Eye (tissue), 1 donor: ENCODE measurements at regions not wholly inside any gene's neighbourhood (a gene's known extent, or its start where the extent isn't known, plus 50 kb on each side); places are given as distances from the start of the nearest gene placed in this dataset.

Experiments used
- DNase-seq: peaks from one replicate; pipeline ENCODE4 v3.0.0-alpha.2; 2015

DNA sequence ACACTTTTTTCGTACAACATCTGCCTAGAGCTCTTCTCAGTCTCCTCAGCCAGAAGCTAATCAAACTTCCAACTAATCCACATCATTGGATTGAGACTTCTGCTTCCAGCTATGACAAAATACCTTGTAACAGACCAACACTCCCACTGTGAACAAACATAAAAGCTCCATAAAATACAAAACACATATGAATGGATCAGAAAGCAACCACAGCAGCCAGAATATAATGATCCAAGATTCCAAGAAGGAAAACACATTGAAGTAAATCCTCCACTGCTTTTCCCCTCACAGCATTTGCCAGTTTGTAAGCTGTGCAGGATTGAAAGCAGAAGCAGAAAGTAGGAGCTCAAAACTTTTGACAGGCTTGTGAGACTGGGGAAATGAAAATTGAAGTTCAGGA is 863.2 kb downstream of the TUSC7 start:
- DNase-seq = no peak

DNA sequence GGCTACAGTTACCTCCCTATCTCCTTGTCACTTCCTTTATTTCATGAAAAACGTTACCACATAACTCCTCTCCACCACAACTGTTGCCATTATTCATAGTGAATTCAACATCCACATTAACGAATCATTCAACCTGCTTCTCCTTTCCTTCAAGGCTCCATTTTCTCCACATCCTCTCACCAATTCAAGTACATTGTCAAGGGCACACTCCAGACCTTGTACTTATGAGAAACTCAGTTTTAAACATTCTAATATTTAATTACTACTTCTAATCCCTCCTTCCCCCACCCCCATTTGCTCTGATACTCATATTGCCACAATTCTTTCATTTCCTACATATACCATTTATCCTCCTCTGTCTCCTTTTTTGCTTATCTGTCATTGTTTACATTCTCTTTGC is 871.2 kb downstream of the TUSC7 start:
- DNase-seq = no peak

DNA sequence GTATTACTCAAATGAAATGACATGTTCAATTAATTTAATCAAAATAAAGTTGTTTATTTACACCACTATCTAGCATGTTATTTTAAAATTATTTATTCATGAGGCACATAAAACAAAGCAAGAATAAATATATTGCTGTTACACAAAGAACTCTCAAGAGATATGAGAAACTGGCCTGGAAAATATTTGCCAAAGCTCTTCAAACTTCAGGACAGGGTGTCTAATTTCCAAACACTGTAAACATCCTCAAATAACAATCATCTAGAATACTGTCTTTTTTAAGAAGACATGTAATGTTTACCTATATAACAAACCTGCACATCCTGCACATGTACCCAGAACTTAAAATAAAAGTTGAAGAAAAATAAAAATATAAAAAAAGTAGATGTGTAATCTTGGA is 876.6 kb downstream of the TUSC7 start:
- DNase-seq = no peak

DNA sequence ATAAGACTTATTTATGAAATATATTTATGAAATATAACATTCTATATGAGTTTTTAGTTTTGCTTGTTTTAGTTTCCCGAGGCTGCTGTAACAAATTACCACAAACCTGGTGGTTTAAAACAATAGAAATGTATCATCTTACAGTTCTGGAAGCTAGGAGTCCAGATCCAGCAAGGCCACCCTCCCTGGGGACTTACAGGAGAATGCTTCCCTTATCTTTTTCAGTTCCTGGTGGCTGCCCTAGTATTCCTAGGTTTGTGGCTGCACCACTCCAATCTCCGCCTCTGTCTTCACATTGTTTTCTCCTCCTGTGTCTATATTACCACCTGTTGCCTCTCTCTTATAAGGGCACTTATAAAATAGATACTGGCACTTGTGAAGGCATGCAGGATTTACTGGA is 877.8 kb downstream of the TUSC7 start:
- no peak for DNase-seq

DNA sequence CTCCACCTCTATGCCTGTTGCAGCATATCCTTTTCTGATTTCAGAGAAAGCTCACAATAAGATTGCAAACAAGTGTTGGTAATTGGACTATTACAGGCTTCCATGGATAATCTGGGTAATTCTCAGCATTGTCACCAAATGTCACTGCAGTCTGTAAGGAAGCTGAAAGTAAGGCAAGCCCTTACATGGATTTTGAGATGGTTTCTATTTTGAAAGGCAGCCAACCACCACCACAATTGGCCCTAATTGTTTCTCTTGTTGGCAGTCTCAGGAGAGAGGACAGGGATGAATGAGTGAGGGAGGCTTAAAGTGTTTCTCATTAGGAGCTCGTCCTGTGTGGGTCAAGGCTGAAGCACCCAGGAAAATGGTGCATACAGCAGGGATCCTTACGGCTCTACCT is 879.9 kb downstream of the TUSC7 start:
- DNase-seq = no peak

DNA sequence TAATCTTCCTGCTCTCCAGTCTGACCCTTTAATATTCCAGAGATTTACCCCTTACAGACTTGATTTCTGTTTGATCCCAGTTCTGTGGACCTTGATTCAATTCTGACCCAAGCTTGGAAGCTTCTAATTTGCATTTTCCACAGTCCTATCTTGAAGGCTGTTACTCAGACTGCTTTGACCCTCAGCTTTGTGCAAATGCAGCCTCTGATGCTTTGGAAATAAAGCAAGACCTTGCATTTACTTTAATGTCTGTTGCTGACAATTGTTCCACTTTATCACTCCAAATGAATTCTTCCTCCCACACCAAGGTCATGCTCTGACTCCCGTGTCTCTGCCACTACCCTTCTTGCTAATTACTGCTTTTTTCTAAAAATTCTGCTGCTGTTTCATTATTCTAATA is 886.0 kb downstream of the TUSC7 start:
- no peak for DNase-seq

DNA sequence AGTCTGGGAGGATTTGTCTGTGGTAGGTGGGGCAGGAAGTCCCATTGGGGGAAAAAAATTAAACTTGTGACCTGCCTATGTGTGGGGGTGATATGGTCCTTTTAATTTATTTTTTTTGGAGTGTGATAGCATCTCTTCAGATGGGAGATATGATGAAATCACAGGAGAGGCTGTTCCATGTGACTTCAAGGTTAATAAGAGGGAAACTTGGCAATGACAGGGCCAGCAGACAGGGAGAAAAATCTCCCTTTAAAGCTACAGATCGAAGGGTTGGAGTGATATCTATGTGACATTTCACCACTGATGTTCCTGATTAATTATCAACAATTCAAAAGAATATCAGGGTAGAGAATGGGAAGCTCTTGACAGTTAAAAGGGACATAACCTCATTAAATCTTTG is 886.9 kb downstream of the TUSC7 start:
- no peak for DNase-seq

DNA sequence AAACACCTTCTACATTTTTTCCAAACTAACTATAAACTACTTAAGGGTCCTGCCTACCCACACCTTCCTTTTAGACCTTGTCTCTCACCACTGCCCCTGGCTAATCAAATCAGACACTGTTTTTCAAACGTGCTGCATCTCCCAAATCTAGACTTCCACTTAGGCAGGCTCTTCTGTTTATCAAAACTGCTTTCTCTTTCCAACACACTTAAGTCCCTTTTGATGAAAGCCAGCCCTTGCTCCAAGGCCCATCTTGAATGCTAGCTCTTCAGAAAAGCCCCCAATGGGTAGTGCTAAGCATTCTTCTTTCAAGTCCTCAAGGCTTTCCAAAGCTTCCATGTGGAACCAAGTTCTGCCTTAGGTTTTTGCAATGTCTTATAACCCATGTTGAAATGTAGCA is 888.3 kb downstream of the TUSC7 start:
- no peak for DNase-seq

DNA sequence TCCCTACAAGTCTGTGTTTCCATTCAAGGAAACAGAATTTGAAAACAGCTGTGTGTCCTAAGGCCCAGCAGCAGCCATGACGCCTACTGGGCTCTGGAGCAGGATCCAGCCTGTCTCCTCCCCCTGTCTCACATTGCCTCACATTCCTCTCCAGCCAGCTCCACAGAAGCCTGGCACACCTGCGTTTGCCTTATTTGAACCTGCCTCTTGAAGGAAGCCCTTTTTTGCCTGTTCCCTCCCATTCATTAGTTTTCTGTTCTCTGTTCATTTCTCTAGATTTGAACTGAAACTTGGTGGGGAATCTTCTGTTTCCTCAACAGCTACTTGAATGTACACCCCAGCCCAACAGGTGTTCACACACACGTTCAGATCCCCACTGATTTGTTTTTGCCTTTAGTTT is 890.5 kb downstream of the TUSC7 start:
- no peak for DNase-seq

DNA sequence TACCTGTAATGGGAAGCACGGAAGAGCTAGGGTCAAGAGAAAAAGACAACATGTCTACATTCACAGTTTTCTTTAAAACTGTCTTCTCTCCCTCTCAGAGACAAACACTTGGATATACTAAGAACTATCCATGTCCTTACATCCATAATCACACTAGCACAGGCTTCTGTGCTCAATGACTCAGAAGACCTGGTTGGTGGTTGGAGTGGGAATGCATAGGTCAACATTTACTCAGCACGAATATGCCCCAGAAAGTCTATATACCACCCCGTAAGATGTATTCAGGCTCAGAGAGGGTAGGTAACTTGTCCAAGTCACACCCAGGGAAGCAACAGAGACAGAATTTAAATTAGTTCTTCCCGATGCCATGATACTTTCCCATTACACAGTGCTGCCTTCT is 891.1 kb downstream of the TUSC7 start:
- DNase-seq = no peak

DNA sequence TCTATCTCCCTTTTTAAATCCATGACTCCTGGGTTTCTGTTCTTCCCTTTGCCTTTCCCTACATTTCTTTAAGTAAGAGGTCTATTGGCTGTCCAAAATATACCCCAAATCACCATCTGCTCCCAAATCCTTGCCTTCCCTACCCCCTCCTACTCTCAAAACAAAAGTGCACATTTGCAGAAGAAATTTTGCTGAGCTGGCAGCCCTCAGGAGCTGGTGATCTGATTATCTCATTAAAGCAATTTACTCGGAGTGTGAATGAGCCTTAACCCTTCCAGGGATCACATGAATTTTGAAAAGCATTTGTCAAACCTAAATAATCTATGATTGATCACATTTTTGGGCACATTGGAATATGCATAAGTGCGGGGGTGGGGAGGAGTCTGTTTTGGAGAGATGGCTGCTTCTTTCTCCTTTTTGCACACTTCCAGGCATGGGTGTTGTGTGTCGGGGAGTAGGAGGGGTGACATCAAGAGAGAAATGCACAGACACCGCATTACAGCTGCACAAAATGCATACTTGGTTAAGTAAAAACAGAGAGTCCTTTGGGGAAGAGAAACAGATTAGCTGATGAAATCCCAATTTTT is 892.6 kb downstream of the TUSC7 start:
- DNase-seq = peak; percentile 56

DNA sequence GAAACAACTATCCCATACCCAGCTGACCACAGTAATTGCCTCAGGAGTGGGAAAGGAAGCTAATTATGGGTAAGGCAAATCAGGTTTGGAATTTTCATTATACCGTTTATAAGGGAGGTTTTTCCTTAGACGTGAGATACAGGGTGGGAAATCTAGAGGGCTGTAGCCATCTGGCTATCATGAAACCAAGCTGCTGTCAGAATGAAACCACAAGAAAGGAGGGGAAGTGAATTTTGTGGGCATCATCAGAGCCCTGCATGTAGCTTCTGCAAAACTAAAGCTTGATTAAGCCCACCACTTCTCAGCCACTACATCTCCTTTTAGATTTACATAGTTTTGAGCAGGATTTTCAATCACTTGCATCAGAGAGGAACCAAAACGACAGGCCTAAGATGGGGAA is 893.5 kb downstream of the TUSC7 start:
- DNase-seq = no peak

DNA sequence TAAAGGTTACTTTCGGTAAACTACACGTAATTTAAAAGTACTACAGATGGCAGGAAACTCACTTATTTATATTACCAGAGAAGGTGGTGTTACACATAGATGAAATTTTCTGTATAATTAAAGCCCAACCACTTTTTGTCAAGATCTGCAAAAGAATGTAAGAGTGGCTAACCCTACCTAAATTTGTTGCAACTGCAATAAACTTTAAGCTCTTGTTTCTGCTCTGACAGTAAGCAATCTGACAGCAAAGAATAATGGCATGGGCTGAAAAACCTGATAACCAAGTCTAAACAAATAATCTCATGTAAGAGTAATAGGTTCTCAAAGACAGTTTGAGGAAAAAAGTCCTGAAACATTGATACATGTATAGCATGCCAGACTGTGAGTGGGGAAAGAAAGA is 897.3 kb downstream of the TUSC7 start:
- no peak for DNase-seq

DNA sequence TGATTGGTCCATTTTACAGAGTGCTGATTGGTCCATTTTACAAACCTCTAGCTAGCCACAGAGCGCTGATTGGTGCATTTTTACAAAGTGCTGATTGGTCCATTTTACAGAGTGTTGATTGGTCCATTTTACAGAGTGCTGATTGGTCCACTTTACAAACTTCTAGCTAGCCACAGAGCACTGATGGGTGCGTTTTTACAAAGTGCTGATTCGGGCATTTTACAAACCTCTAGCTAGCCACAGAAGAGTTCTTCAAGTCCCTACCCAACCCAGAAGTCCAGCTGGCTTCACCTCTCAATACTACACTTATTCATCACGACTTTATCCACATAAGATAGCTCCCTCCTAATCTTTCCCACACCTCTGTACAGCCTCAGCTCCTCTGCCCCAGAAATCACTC is 899.8 kb downstream of the TUSC7 start:
- no peak for DNase-seq

DNA sequence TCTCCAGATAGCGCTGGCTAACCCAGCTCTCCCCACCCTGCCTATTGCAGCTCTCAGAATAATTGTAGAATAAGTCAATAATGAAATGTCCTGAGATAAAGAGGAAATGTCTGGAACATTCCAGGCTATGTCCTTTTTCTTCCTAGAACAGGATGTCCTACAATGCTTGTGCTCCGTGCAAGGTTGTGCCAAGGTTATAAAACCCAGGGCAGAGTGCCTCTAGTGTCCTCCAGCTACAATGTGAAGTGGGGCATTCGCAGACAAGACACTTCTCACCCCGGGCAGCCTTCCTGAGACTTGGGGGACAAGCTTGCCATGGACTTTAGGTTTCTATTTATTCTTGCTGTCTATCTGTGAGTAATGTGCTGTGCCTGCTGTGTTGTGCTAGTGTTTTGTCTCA is 900.6 kb downstream of the TUSC7 start:
- no peak for DNase-seq

DNA sequence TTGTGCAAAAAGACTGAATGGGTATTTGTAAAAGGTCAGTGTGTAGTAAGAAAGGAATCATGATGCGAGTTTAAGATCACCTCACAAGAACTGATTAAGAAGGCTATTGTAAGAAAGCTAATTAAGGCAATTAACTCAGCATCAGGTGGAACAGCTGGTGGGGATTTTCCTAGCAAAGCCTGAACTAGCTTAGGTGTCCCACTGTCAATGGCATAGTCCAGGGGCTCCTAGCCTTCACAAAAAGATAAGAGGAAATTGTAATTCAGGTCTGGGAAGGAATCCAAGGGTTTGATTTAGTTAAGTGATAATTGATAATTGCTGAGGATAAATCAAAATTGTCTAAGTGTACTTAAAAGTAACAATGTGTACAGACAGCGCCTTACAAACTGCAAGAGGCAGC is 901.6 kb downstream of the TUSC7 start:
- DNase-seq = no peak

DNA sequence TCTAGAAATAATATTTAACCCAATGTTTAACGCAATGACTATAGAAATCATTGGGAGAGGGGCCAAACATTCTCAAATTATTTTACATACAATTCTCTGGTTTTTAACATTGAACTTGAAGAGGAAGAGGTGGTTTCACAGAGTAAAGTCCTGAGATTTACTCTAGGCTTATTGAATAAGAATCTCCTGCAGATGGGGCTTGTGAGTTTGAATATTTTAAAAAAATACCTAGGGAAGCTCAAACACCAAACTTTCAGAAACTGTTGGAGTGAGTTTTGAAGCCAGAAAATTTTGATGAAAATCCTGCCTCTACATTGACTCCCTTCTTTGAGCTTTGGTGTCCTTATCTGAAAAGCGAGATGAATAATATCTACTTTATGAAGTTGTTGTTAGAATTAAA is 906.6 kb downstream of the TUSC7 start:
- no peak for DNase-seq

DNA sequence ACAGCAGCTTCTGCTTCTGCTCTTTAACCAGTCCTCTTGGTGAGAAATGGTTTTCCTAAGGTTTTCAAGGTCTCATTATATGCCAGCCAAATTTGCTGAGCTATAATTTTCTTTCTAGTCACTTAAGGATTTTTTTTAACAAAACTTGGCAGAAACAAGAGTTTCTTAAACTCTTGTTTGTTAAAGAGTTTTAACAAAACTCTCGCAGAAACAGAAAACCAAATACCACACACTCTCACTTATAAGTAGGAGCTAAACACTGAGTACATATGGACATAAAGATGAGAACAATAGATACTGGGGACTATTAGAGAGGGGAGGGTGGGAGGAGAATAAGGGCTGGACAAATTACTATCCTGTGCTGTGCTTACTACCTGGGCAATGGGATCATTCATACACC is 908.3 kb downstream of the TUSC7 start:
- no peak for DNase-seq

DNA sequence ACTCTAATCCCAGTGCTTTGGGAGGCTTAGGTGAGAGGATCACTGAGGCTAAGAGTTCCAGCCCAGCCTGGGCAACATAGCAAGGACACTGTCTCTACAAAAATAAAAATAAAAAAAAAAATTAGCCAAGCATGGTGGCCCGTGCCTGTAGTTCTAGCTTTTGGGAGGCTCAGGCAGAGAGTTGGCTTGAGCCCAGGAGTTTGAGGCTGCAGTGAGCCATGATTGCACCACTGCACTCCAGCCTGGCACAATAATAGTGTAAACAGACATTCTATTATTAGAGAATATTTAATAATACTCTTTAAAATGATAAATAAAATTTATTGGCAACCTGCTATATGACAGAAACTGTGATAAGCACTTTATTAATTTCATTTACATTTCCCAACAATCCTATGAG is 908.9 kb downstream of the TUSC7 start:
- no peak for DNase-seq

DNA sequence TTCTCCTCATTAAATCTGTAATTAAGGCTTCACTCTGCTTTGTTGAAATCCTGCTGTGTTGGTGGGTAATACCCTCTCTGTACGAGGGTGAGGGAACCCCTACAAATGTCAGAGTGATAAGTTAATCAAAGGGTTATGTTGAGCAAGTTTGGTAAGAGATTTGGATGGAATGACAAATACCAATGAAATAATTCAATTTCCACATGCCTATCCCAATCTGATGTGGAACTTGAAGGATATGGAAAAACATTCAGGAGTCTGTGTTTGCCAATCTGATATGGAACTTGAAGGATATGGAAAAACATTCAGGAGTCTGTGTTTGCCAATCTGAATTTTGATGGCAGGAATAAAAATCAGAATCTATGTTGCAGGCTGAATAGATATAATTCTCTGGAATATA is 910.2 kb downstream of the TUSC7 start:
- no peak for DNase-seq

DNA sequence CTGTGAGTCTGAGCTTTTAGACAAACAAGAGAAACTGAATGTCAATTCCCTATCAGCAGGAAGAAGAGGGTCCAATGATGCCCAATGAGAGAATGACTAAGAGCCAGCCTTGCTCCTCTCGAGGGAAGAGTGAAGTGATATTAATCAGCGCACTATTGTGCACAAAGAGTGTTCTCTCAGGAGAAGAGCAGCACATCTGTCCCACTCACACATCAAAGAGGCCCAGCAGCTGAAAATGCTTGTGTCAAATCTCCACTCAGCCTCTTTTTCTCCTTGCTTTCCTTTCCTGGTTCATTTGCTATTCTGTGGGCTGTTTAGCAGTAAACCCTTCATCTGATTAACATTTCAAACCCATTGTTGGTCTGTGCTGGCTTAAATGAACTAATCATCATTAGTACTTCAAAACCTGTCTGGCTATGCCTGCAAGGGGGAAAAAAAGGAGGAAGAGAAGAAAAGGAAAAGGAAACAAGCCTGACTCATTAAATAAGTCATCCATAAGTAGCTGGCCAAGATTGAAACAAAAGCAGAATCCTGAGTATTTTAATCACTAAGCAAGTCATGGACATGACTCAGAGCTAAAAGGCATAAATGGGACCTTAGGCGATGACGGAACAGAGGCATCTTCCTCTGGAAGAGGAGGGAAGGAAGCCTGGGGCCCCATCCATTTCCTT is 912.7 kb downstream of the TUSC7 start:
- no peak for DNase-seq

DNA sequence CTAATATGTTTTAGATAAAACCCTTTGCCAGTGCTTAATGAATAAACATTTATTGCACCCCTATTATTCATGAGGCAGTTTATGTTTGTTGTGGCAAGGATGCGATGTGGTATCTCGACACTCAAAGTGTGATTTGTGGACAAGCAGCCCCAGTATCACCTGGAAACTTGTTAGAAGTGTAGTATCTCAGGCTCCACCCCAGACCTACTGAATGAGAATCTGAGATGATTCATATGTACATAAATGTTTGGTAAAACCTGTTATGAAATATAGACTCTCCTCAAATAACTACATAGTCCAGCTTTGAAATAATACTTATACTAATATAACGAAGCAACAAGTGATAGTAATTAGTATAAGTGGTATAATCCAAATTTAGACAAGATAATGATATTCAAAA is 914.8 kb downstream of the TUSC7 start:
- DNase-seq = no peak

DNA sequence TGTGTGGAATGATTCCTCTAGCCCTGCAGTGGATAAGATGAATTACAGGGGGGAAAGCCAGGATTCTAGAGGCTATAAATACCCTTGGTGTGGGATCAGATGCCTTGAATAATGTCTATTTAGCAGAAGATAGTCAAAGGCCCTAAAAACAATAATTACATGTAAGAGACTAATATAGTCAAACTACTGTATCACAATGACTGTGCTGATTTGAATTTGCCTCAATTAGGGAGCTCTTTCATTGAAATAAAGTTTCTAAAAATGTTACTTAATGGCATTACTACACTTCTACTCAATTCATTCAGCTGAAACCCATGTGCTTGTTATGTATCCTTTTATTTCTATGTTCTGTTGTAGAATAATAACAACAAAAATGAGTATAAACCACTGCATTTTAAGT is 915.6 kb downstream of the TUSC7 start:
- DNase-seq = no peak

DNA sequence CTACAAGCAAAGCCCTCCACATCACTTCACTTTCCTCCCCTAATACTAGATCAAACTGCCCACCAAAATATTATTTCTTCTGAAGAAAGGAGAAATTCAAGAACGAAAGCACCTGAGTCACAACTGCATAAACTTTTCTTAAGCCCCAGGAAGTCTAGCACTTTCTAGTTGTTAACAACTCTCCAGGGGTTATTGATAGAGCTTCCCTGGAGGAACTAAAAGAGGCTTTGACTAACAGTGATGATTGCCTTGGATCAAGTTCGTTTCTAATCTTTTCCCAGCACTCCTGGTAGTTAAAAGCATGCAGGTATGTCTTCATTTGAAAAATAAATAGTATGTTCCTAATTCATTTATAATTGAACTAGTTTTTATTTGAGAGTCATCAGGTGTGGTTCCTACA is 917.0 kb downstream of the TUSC7 start:
- no peak for DNase-seq

DNA sequence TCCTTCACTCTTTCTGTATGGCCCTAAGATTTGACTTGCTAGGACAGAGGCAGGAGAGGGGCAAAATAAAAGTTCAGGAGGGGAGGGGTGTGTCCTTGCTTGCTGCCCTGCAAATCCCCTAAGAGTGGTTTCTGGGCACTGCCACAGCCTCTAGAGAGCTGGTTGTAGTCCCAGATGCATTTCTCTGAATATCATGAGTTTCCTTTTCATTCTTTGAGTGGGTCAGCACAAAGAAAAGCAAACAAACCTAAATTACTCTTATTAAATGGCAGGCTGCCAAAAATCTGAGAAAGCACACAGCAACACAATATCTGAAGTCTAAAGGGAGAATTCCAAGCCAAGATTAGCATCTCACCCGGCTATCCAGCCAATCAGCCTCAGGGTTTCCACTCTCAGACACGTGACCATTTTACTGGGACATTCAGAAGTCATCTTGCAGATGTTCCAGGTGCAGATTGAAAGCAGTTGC is 919.3 kb downstream of the TUSC7 start:
- DNase-seq = peak; percentile 78
